B cell (primary cell): ENCODE measurements at regions not wholly inside any gene's neighbourhood (a gene's known extent, or its start where the extent isn't known, plus 50 kb on each side); places are given as distances from the start of the nearest gene placed in this dataset.

Experiments
- ATAC-seq: fragments of 200-7000 bp; cut with Tn5 transposase; one replicate; pipeline ENCODE4 v1.10.0; 2021; ENCODE audit warnings: low read depth, mild to moderate bottlenecking, moderate number of reproducible peaks, moderate library complexity
- CTCF ChIA-PET: fragments of 350-600 bp; sonication (Branson Sonifier 250); formaldehyde crosslinking; loops from one replicate; lab custom pipeline; 2021; ENCODE audit warnings: antibody characterized with exemption, inconsistent platforms; lab: Charles Lee
- POLR2A ChIA-PET: fragments of 350-600 bp; sonication (Branson Sonifier 250); formaldehyde crosslinking; loops from one replicate; lab custom pipeline; 2021; ENCODE audit warnings: antibody characterized with exemption; lab: Charles Lee
- DNase-seq: peaks from one replicate; pipeline ENCODE4 v3.0.0; 2013
- H2AFZ ChIP-seq: 2 replicates; pipeline ENCODE4 v1.6.1; 2012; ENCODE audit warnings: mild to moderate bottlenecking, low read depth, low read length; ENCODE audit not compliant: insufficient read depth, poor library complexity, severe bottlenecking
- H3K27ac ChIP-seq, 2 donors: 1 replicate in 1 of 2; 2 replicates in 1 of 2; pipeline ENCODE4 v1.5.1; 2012 to 2013; ENCODE audit warnings: low read length in 2 of 2, mild to moderate bottlenecking in 2 of 2, moderate library complexity in 1 of 2
- H3K27me3 ChIP-seq, 4 experiments: fragments of 200-600 bp in 1 of 4; sonication (generic) in 1 of 4; replicated peaks in 1 of 4; 1 replicate in 2 of 4; 2 replicates in 2 of 4; pipeline versions ENCODE4 v1.6.1 to v1.7.0; 2013 to 2016; ENCODE audit warnings: low read length in 3 of 4, mild to moderate bottlenecking in 2 of 4, mixed read lengths in 1 of 4, moderate library complexity in 1 of 4; ENCODE audit not compliant: insufficient read depth in 4 of 4, control insufficient read depth in 3 of 4; ENCODE audit errors: control extremely low read depth in 1 of 4
- H3K36me3 ChIP-seq, 2 experiments: replicated peaks in 1 of 2; 1 replicate in 1 of 2; 2 replicates in 1 of 2; pipeline versions ENCODE4 v1.6.1 to v1.7.1; 2013; ENCODE audit warnings: low read length in 1 of 2; ENCODE audit not compliant: insufficient read depth in 2 of 2, control insufficient read depth in 1 of 2; ENCODE audit errors: control extremely low read depth in 1 of 2, extremely low read depth in 1 of 2
- H3K4me1 ChIP-seq, 2 donors: fragments of 200-600 bp in 1 of 2; sonication (generic) in 1 of 2; 1 replicate in 1 of 2; 2 replicates in 1 of 2; pipeline versions ENCODE4 v1.5.1 to v1.6.1; 2013 to 2017; ENCODE audit warnings: low read length in 2 of 2; ENCODE audit not compliant: control insufficient read depth in 2 of 2, insufficient read depth in 2 of 2
- H3K4me2 ChIP-seq: replicated peaks from 2 replicates; pipeline ENCODE3; 2012; ENCODE audit warnings: mild to moderate bottlenecking, low read depth, low read length; ENCODE audit not compliant: poor library complexity, severe bottlenecking
- H3K4me3 ChIP-seq, 5 experiments: fragments of 200-600 bp in 1 of 5; sonication (generic) in 1 of 5; 1 replicate in 3 of 5; 2 replicates in 2 of 5; pipeline versions ENCODE4 v1.5.1 to v1.7.0; 2011 to 2016; ENCODE audit warnings: low read length in 4 of 5, mild to moderate bottlenecking in 4 of 5, low read depth in 2 of 5, control low read depth in 1 of 5, moderate library complexity in 1 of 5; ENCODE audit not compliant: insufficient read depth in 1 of 5; ENCODE audit errors: control extremely low read depth in 1 of 5, extremely low read depth in 1 of 5
- H3K79me2 ChIP-seq: fragments of 200-600 bp; sonication (generic); one replicate; pipeline ENCODE4 v1.6.0; 2016; ENCODE audit warnings: low read length; ENCODE audit not compliant: control insufficient read depth, insufficient read depth
- H3K9ac ChIP-seq: fragments of 200-600 bp; sonication (generic); 2 replicates; pipeline ENCODE4 v1.6.1; 2017; ENCODE audit warnings: mild to moderate bottlenecking, low read length, moderate library complexity
- H3K9me3 ChIP-seq, 3 donors: one replicate each; pipeline versions ENCODE4 v1.6.1 to v1.7.1; 2013; ENCODE audit warnings: low read length in 2 of 3; ENCODE audit not compliant: control insufficient read depth in 2 of 3, insufficient read depth in 1 of 3; ENCODE audit errors: control extremely low read depth in 1 of 3
- H4K20me1 ChIP-seq: 2 replicates; pipeline ENCODE4 v1.6.0; 2012; ENCODE audit warnings: mild to moderate bottlenecking, low read length; ENCODE audit not compliant: insufficient read depth, control insufficient read depth, poor library complexity, severe bottlenecking
- H3K27ac Mint-ChIP-seq: one replicate; pipeline ENCODE4 v1.8.0; 2021; ENCODE audit warnings: mixed read lengths
- H3K27me3 Mint-ChIP-seq: one replicate; pipeline ENCODE4 v1.8.0; 2021; ENCODE audit warnings: mixed read lengths
- H3K4me1 Mint-ChIP-seq: one replicate; pipeline ENCODE4 v1.8.0; 2021; ENCODE audit warnings: mixed read lengths
- H3K4me3 Mint-ChIP-seq: one replicate; pipeline ENCODE4 v1.8.0; 2021; ENCODE audit warnings: mixed read lengths
- H3K9me3 Mint-ChIP-seq: one replicate; pipeline ENCODE4 v1.8.0; 2022; ENCODE audit warnings: mixed read lengths; ENCODE audit not compliant: insufficient read depth
- CTCF ChIP-seq: fragments of 200-600 bp; IDR thresholded peaks from one replicate; pipeline ENCODE4 v1.8.0; 2022; ENCODE audit warnings: antibody characterized with exemption, mild to moderate bottlenecking
- EZH2 ChIP-seq: IDR thresholded peaks from 2 replicates; pipeline ENCODE4 v1.6.1; 2012; ENCODE audit warnings: borderline replicate concordance, low read depth, mild to moderate bottlenecking, moderate library complexity, low read length; ENCODE audit not compliant: insufficient read depth, poor library complexity, severe bottlenecking
- WGBS: methylation state at CpG from one replicate; pipeline ENCODE4 v1.1.5; 2013; ENCODE audit warnings: missing lambda C conversion rate; ENCODE audit not compliant: insufficient coverage; 5-methylcytosine and 5-hydroxymethylcytosine counted together
- intact Hi-C: fragments of 100-400 bp; cut with micrococcal nuclease; formaldehyde crosslinking; loops from one replicate; pipeline ENCODE4 v1.10.0; 2022

GRCh38 chr2:149690825-149691224, 103.2 kb upstream of the MMADHC start:
- H3K9ac ChIP-seq: no peak overlapping the region
- no peak overlapping the region for H2AFZ ChIP-seq
- CTCF ChIA-PET: no interaction called here
- no peaks in the 10 kb centered on the region for H3K27me3 ChIP-seq
- Mint-ChIP-seq H3K9me3 (peaks cover 2% of the 10 kb centered on the region), H3K27me3 (no peaks in the 10 kb centered on the region), H3K4me1 (no peaks in the 10 kb centered on the region), H3K4me3 (no peak overlapping the region), H3K27ac (no peak overlapping the region)
- ATAC-seq: no peak
- H3K79me2 ChIP-seq: no peaks in the 10 kb centered on the region
- intact Hi-C loops: no loop called here
- WGBS: 77% methylated on average over 1 of the region's 2 CpGs
- H3K4me3 ChIP-seq: no peak overlapping the region
- POLR2A ChIA-PET: no interaction called here
- DNase-seq: no peak
- H3K9me3 ChIP-seq: no peaks in the 10 kb centered on the region
- H3K4me1 ChIP-seq: no peaks in the 10 kb centered on the region
- H3K36me3 ChIP-seq: no peaks in the 10 kb centered on the region
- TF ChIP-seq CTCF: no peak
- TF ChIP-seq EZH2: no peak
- H3K27ac ChIP-seq: no peak overlapping the region
- H3K4me2 ChIP-seq: no peak overlapping the region
- no peaks in the 10 kb centered on the region for H4K20me1 ChIP-seq

GRCh38 chr2:149687052-149687427, 99.5 kb upstream of the MMADHC start:
- Histone ChIP-seq H3K27me3 (no peaks in the 10 kb centered on the region), H3K36me3 (no peaks in the 10 kb centered on the region), H3K4me2 (no peak overlapping the region), H3K9ac (no peak overlapping the region), H3K4me3 (no peak overlapping the region), H3K4me1 (no peaks in the 10 kb centered on the region), H3K9me3 (no peaks in the 10 kb centered on the region), H4K20me1 (no peaks in the 10 kb centered on the region), H2AFZ (no peak overlapping the region), H3K79me2 (no peaks in the 10 kb centered on the region), H3K27ac (no peak overlapping the region)
- ATAC-seq (no peak), DNase-seq (no peak)
- Mint-ChIP-seq H3K4me3 (no peak overlapping the region), H3K4me1 (no peaks in the 10 kb centered on the region), H3K9me3 (peaks cover 6% of the 10 kb centered on the region), H3K27ac (no peak overlapping the region), H3K27me3 (no peaks in the 10 kb centered on the region)
- ChIA-PET POLR2A (no interaction called here), CTCF (no interaction called here)
- TF ChIP-seq EZH2: no peak
- no peak for TF ChIP-seq CTCF
- intact Hi-C loops: no loop called here
- WGBS: 57% methylated on average over 1 of the region's 2 CpGs
